GM23248 (cell line): ENCODE measurements at regions not wholly inside any gene's neighbourhood (a gene's known extent, or its start where the extent isn't known, plus 50 kb on each side); places are given as distances from the start of the nearest gene placed in this dataset.

Experiments used
- EZH2 ChIP-seq: fragments of 200-600 bp; sonication (generic); IDR thresholded peaks from 2 replicates; pipeline ENCODE4 v1.6.1; 2018; ENCODE audit warnings: antibody characterized with exemption, mild to moderate bottlenecking; ENCODE audit not compliant: insufficient read depth, poor library complexity, severe bottlenecking
- EZH2phosphoT487 ChIP-seq: fragments of 200-600 bp; sonication (generic); IDR thresholded peaks from 2 replicates; pipeline ENCODE4 v1.6.1; 2018; ENCODE audit warnings: antibody characterized with exemption, moderate library complexity, mild to moderate bottlenecking, low read depth; ENCODE audit not compliant: insufficient read depth

DNA sequence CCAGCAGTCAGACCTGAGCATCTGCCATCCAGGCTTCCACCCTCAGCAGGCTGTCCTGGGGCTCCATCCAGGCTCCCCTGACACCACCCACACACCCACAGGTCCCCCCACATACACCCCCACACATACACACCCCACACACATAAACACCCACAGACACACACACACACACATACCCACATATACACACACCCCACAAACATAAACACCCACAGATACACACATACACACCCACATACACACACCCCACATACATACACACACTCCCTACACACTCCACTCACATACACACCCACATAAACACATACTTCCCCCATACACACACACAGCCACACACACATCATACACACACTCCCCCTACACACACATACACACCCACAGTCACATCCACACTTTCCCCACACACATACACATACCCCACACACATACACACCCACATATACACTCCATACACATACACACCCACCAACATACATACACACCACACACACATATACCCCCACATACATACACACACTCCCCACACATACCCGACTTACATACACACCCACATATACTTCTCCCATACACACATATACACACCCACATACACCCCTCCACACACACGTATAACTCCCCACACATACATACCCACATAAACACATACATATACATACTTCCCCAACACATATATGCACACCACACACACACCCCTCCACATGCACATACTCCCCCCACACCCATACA is 183.3 kb upstream of the ETAA1 start:
- TF ChIP-seq EZH2 = no peak
- no peak for TF ChIP-seq EZH2phosphoT487
